GM10847 (cell line): ENCODE measurements at regions not wholly inside any gene's neighbourhood (a gene's known extent, or its start where the extent isn't known, plus 50 kb on each side); places are given as distances from the start of the nearest gene placed in this dataset.

Source experiments
- POLR2A ChIP-seq: IDR thresholded peaks from 2 replicates; pipeline ENCODE4 v1.6.1; 2011; ENCODE audit not compliant: insufficient read length; ENCODE audit errors: extremely low read depth

GRCh38 chr5:8644377-8644776 is 775.4 kb downstream of the MTRR start:
- no peak for TF ChIP-seq POLR2A

- TF ChIP-seq POLR2A: no peak
Measured at GRCh38 chr5:8647111-8647510, 778.2 kb downstream of the MTRR start.

- TF ChIP-seq POLR2A: no peak
Measured at GRCh38 chr5:8650186-8650585, 781.2 kb downstream of the MTRR start.

GRCh38 chr5:8660133-8660893 is 791.4 kb downstream of the MTRR start:
- no peak for TF ChIP-seq POLR2A

- TF ChIP-seq POLR2A: no peak
Measured at GRCh38 chr5:8663374-8663773, 794.4 kb downstream of the MTRR start.

- no peak for TF ChIP-seq POLR2A
Measured at GRCh38 chr5:8675182-8675581, 806.2 kb downstream of the MTRR start.

GRCh38 chr5:8676695-8677094 is 807.7 kb downstream of the MTRR start:
- TF ChIP-seq POLR2A: no peak

- TF ChIP-seq POLR2A: no peak
Measured at GRCh38 chr5:8682381-8682780, 813.4 kb downstream of the MTRR start.

- TF ChIP-seq POLR2A: no peak
Measured at GRCh38 chr5:8683496-8683895, 814.5 kb downstream of the MTRR start.

- TF ChIP-seq POLR2A: no peak
Measured at GRCh38 chr5:8685704-8686103, 816.8 kb downstream of the MTRR start.

GRCh38 chr5:8686707-8687106 is 817.8 kb downstream of the MTRR start:
- TF ChIP-seq POLR2A: no peak

- no peak for TF ChIP-seq POLR2A
Measured at GRCh38 chr5:8689773-8690172, 820.8 kb downstream of the MTRR start.

- no peak for TF ChIP-seq POLR2A
Measured at GRCh38 chr5:8691221-8691620, 822.3 kb downstream of the MTRR start.

- no peak for TF ChIP-seq POLR2A
Measured at GRCh38 chr5:8693341-8693844, 824.4 kb downstream of the MTRR start.

GRCh38 chr5:8694545-8694944 is 825.6 kb downstream of the MTRR start:
- no peak for TF ChIP-seq POLR2A

GRCh38 chr5:8695902-8696845 is 827.2 kb downstream of the MTRR start:
- TF ChIP-seq POLR2A: no peak
